ENCODE measurements at regions not wholly inside any gene's neighbourhood (a gene's known extent, or its start where the extent isn't known, plus 50 kb on each side); places are given as distances from the start of the nearest gene placed in this dataset.

- Histone ChIP-seq H3K27ac (no peak overlapping the region), H3K4me3 (no peak overlapping the region), H3K36me3 (no peaks in the 10 kb centered on the region), H3K27me3 (no peaks in the 10 kb centered on the region), H3K9me3 (no peaks in the 10 kb centered on the region), H3K4me1 (no peaks in the 10 kb centered on the region)
- no peak for DNase-seq (ENCODE audit: extremely low spot score in 2 of 2)
- intact Hi-C loops (cut with DNase I), result no loop called here
- TF ChIP-seq POLR2A (IDR thresholded peaks at IDR 0.05) (no peak), POLR2AphosphoS5 (IDR thresholded peaks at IDR 0.05; ENCODE audit: insufficient read depth in 1 of 2, low read depth in 1 of 2) (no peak)
- TF ChIP-seq, protein P1, sequence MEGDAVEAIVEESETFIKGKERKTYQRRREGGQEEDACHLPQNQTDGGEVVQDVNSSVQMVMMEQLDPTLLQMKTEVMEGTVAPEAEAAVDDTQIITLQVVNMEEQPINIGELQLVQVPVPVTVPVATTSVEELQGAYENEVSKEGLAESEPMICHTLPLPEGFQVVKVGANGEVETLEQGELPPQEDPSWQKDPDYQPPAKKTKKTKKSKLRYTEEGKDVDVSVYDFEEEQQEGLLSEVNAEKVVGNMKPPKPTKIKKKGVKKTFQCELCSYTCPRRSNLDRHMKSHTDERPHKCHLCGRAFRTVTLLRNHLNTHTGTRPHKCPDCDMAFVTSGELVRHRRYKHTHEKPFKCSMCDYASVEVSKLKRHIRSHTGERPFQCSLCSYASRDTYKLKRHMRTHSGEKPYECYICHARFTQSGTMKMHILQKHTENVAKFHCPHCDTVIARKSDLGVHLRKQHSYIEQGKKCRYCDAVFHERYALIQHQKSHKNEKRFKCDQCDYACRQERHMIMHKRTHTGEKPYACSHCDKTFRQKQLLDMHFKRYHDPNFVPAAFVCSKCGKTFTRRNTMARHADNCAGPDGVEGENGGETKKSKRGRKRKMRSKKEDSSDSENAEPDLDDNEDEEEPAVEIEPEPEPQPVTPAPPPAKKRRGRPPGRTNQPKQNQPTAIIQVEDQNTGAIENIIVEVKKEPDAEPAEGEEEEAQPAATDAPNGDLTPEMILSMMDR (IDR thresholded peaks at IDR 0.05), result no peak
Measured at GRCh38 chr1:163512349-163512989, 190.7 kb downstream of the NUF2 start.

DNA sequence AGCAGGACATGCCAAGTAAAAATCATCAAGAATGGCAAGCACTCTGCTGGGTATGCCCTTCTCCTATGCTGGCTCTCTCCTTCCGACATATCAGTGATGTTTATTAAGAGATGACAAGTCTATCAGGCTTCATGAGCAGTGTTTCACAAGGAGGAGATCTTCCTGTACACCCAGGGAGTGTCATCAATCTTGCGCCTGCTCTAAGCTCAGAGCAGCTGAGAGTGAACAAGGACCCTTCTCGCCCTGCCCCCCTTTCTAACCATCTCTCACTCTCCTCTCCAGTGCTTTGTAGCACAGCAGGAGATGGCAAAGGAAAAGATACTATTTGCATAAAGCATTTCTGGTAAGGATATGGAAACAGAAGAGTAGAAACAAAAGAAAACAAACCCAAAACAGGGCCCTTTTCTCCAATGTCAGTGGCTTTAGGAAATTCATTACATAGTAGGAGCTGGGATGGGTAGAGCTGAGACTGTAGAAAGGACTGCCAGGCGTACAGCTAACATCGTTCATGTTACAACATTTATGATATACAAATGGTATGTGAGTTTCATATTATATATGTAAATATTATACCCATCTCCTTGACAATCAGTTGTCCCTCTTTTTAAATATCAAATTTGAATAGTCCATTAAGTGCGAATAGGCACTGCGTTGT, 201.7 kb downstream of the NUF2 start:
- Histone ChIP-seq H3K9me3 (no peaks in the 10 kb centered on the region), H3K27ac (no peak overlapping the region), H3K4me3 (no peak overlapping the region), H3K27me3 (no peaks in the 10 kb centered on the region), H3K4me1 (no peaks in the 10 kb centered on the region), H3K36me3 (no peaks in the 10 kb centered on the region)
- intact Hi-C loops (cut with DNase I), result no loop called here
- TF ChIP-seq, protein P1 (IDR thresholded peaks at IDR 0.05), result no peak
- TF ChIP-seq POLR2AphosphoS5 (IDR thresholded peaks at IDR 0.05; ENCODE audit: insufficient read depth in 1 of 2, low read depth in 1 of 2) (no peak), POLR2A (IDR thresholded peaks at IDR 0.05) (no peak)
- DNase-seq (ENCODE audit: extremely low spot score in 2 of 2), result no peak

GRCh38 chr1:163528710-163529348, 207.1 kb downstream of the NUF2 start:
- Histone ChIP-seq H3K9me3 (no peaks in the 10 kb centered on the region), H3K27me3 (no peaks in the 10 kb centered on the region), H3K27ac (no peak overlapping the region), H3K4me3 (no peak overlapping the region), H3K36me3 (no peaks in the 10 kb centered on the region), H3K4me1 (no peaks in the 10 kb centered on the region)
- TF ChIP-seq, protein P1 (IDR thresholded peaks at IDR 0.05), result peak; percentile 26 to 62 (median 45)
- TF ChIP-seq POLR2A (IDR thresholded peaks at IDR 0.05), result no peak
- no peak for TF ChIP-seq POLR2AphosphoS5 (IDR thresholded peaks at IDR 0.05; ENCODE audit: insufficient read depth in 1 of 2, low read depth in 1 of 2)
- intact Hi-C loops (cut with DNase I), result no loop called here
- no peak for DNase-seq (ENCODE audit: extremely low spot score in 2 of 2)

- Histone ChIP-seq H3K36me3 (no peaks in the 10 kb centered on the region), H3K27me3 (no peaks in the 10 kb centered on the region), H3K9me3 (no peaks in the 10 kb centered on the region), H3K4me1 (no peaks in the 10 kb centered on the region), H3K27ac (no peak overlapping the region), H3K4me3 (no peak overlapping the region)
- DNase-seq (ENCODE audit: extremely low spot score in 2 of 2), result no peak
- intact Hi-C loops (cut with DNase I), result loop anchor here (10.0 kb wide), 2 partner anchors 1083 to 1543 kb away; no protein-coding TSS in a partner anchor
- TF ChIP-seq POLR2A (IDR thresholded peaks at IDR 0.05) (no peak), POLR2AphosphoS5 (IDR thresholded peaks at IDR 0.05; ENCODE audit: insufficient read depth in 1 of 2, low read depth in 1 of 2) (no peak)
- TF ChIP-seq, protein P1 (IDR thresholded peaks at IDR 0.05), result no peak
Measured at GRCh38 chr1:163531345-163531744, 209.6 kb downstream of the NUF2 start.
